GM19035 (cell line): ENCODE measurements at regions not wholly inside any gene's neighbourhood (a gene's known extent, or its start where the extent isn't known, plus 50 kb on each side); places are given as distances from the start of the nearest gene placed in this dataset.
A peak's percentile ranks its signal among the peaks of the same experiment; 100 is the strongest.
"Not testable (repeated sequence)": the region's sequence is repeated elsewhere in the genome, so short reads cannot be mapped to it uniquely, and the experiment has no call there.

Experiments used
- ATAC-seq: cut with Tn5 transposase; IDR thresholded peaks from one replicate; pipeline ENCODE4 v1.9.1; 2021; ENCODE audit not compliant: unreplicated experiment

- no peak for ATAC-seq
Observed at GRCh38 chr2:190150413-190150812, 87.9 kb upstream of the MSTN start.

GRCh38 chr2:190149908-190150307 is 87.4 kb upstream of the MSTN start:
- ATAC-seq, result no peak

GRCh38 chr2:190149200-190149599 is 86.7 kb upstream of the MSTN start:
- no peak for ATAC-seq

- not testable (repeated sequence) for ATAC-seq
Observed at GRCh38 chr2:190146109-190146508, 83.6 kb upstream of the MSTN start.

GRCh38 chr2:190140474-190140873 is 77.9 kb upstream of the MSTN start:
- ATAC-seq, result not testable (repeated sequence)

GRCh38 chr2:190139371-190139770 is 76.8 kb upstream of the MSTN start:
- ATAC-seq, result no peak

GRCh38 chr2:190138032-190138431 is 75.5 kb upstream of the MSTN start:
- ATAC-seq, result no peak

- no peak for ATAC-seq
Observed at GRCh38 chr2:190137561-190137960, 75.0 kb upstream of the MSTN start.

- no peak for ATAC-seq
Observed at GRCh38 chr2:190136825-190137224, 74.3 kb upstream of the MSTN start.

- no peak for ATAC-seq
Observed at GRCh38 chr2:190136259-190136658, 73.7 kb upstream of the MSTN start.

GRCh38 chr2:190129421-190130199 is 67.1 kb upstream of the MSTN start:
- no peak for ATAC-seq

- ATAC-seq, result no peak
Observed at GRCh38 chr2:190127651-190128050, 65.1 kb upstream of the MSTN start.

- no peak for ATAC-seq
Observed at GRCh38 chr2:190126798-190127197, 64.3 kb upstream of the MSTN start.

GRCh38 chr2:190123956-190124355 is 61.4 kb upstream of the MSTN start:
- no peak for ATAC-seq

GRCh38 chr2:190121971-190122370 is 59.4 kb upstream of the MSTN start:
- peak; percentile 77 for ATAC-seq

- ATAC-seq, result no peak
Observed at GRCh38 chr2:190121305-190121704, 58.8 kb upstream of the MSTN start.

- ATAC-seq, result no peak
Observed at GRCh38 chr2:190119923-190120590, 57.5 kb upstream of the MSTN start.

GRCh38 chr2:190119257-190119656 is 56.7 kb upstream of the MSTN start:
- ATAC-seq, result no peak

- ATAC-seq, result no peak
Observed at GRCh38 chr2:190117305-190117704, 54.8 kb upstream of the MSTN start.

- ATAC-seq, result no peak
Observed at GRCh38 chr2:190113000-190113399, 50.5 kb upstream of the MSTN start.
